Activated CD8-positive, alpha-beta T cell treated with anti-CD3 and anti-CD28 coated beads for 36 hours (primary cell): ENCODE measurements at regions not wholly inside any gene's neighbourhood (a gene's known extent, or its start where the extent isn't known, plus 50 kb on each side); places are given as distances from the start of the nearest gene placed in this dataset.

Source experiments
- ATAC-seq: fragments of 200-7000 bp; cut with Tn5 transposase; one replicate; pipeline ENCODE4 v1.10.0; 2021; ENCODE audit warnings: mild to moderate bottlenecking, moderate library complexity
- CTCF ChIA-PET: fragments of 350-600 bp; sonication (Branson Sonifier 250); formaldehyde crosslinking; loops from one replicate; lab custom pipeline; 2021; ENCODE audit warnings: antibody characterized with exemption; lab: Charles Lee
- POLR2A ChIA-PET: fragments of 350-600 bp; sonication (Branson Sonifier 250); formaldehyde crosslinking; loops from one replicate; lab custom pipeline; 2021; ENCODE audit warnings: antibody characterized with exemption; lab: Charles Lee
- DNase-seq: peaks from one replicate; pipeline ENCODE4 v3.0.0-alpha.2; 2020
- H3K27ac Mint-ChIP-seq: one replicate; pipeline ENCODE4 v1.8.0; 2021; ENCODE audit warnings: mild to moderate bottlenecking, mixed read lengths
- H3K27me3 Mint-ChIP-seq: one replicate; pipeline ENCODE4 v1.8.0; 2021; ENCODE audit warnings: mixed read lengths
- H3K36me3 Mint-ChIP-seq: one replicate; pipeline ENCODE4 v1.8.0; 2021; ENCODE audit warnings: low read depth, mixed read lengths
- H3K4me1 Mint-ChIP-seq: one replicate; pipeline ENCODE4 v1.8.0; 2021; ENCODE audit warnings: low read depth, mixed read lengths
- H3K4me3 Mint-ChIP-seq: one replicate; pipeline ENCODE4 v1.8.0; 2021; ENCODE audit warnings: mild to moderate bottlenecking, moderate library complexity, mixed read lengths
- H3K9me3 Mint-ChIP-seq: one replicate; pipeline ENCODE4 v1.8.0; 2021; ENCODE audit warnings: mixed read lengths
- intact Hi-C: fragments of 100-400 bp; cut with micrococcal nuclease; formaldehyde crosslinking; loops from one replicate; pipeline ENCODE4 v1.10.0; 2022
- TF ChIP-seq, protein P1 (sequence below): fragments of 200-600 bp; IDR thresholded peaks from one replicate; pipeline ENCODE4 v1.8.0; 2022; ENCODE audit warnings: antibody characterized with exemption, mild to moderate bottlenecking

DNA sequence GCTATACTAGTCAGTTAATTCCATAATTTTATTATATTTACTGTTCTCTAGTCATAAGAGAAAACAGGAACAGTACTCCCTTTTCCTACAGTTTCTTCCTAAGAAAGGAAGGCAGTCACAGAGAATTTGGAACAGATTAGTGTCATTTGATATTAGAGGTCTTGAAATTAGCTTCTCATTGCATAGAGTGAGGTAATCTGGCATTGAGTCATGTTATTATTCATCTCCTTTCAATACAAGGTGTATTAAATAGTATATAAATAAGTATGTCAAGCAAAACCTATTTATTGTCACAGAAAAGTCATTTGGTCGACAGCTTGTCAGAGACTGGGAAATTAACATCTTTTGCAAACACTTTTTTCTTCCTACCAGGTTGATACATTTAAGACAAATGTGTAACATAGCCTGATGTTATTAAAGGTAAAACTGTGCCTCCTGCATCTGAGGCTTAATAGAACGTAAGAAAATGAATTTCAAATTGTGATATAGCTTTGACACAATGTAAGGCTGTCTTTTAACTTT, 753.1 kb upstream of the FRG1 start:
- Mint-ChIP-seq H3K27ac (no peak overlapping the region), H3K4me3 (no peak overlapping the region), H3K27me3 (no peaks in the 10 kb centered on the region), H3K36me3 (no peaks in the 10 kb centered on the region), H3K4me1 (no peaks in the 10 kb centered on the region), H3K9me3 (peaks cover 15% of the 10 kb centered on the region)
- DNase-seq (no peak), ATAC-seq (no peak)
- intact Hi-C loops = no loop called here
- POLR2A ChIA-PET = no interaction called here
- CTCF ChIA-PET = no interaction called here
- TF ChIP-seq, protein P1, sequence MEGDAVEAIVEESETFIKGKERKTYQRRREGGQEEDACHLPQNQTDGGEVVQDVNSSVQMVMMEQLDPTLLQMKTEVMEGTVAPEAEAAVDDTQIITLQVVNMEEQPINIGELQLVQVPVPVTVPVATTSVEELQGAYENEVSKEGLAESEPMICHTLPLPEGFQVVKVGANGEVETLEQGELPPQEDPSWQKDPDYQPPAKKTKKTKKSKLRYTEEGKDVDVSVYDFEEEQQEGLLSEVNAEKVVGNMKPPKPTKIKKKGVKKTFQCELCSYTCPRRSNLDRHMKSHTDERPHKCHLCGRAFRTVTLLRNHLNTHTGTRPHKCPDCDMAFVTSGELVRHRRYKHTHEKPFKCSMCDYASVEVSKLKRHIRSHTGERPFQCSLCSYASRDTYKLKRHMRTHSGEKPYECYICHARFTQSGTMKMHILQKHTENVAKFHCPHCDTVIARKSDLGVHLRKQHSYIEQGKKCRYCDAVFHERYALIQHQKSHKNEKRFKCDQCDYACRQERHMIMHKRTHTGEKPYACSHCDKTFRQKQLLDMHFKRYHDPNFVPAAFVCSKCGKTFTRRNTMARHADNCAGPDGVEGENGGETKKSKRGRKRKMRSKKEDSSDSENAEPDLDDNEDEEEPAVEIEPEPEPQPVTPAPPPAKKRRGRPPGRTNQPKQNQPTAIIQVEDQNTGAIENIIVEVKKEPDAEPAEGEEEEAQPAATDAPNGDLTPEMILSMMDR = no peak

DNA sequence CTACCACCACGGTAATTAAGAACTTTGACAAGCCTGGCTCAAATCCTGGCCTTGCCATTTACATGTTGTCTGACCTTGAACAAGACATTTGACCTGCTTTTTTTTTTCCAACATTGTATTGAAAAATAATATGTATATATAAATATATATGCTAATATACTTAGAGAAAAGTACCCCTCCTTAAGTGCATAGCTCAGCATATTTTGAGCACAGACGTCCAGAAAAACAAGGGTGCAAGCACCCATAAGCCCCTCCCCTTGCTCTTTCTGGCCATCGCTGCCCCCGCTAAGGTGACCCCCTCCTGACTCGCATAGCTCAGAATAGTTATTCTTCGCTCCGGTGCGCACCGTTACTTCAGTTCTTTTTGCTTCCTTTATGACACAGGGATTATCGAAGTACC, 742.0 kb upstream of the FRG1 start:
- ChIA-PET POLR2A (no interaction called here), CTCF (no interaction called here)
- H3K4me1 Mint-ChIP-seq = peaks cover 4% of the 10 kb centered on the region
- H3K36me3 Mint-ChIP-seq = no peaks in the 10 kb centered on the region
- H3K4me3 Mint-ChIP-seq = no peak overlapping the region
- ATAC-seq (no peak), DNase-seq (no peak)
- TF ChIP-seq, protein P1 = no peak
- intact Hi-C loops = no loop called here
- no peak overlapping the region for H3K27ac Mint-ChIP-seq
- H3K9me3 Mint-ChIP-seq = peaks cover 5% of the 10 kb centered on the region
- no peaks in the 10 kb centered on the region for H3K27me3 Mint-ChIP-seq

DNA sequence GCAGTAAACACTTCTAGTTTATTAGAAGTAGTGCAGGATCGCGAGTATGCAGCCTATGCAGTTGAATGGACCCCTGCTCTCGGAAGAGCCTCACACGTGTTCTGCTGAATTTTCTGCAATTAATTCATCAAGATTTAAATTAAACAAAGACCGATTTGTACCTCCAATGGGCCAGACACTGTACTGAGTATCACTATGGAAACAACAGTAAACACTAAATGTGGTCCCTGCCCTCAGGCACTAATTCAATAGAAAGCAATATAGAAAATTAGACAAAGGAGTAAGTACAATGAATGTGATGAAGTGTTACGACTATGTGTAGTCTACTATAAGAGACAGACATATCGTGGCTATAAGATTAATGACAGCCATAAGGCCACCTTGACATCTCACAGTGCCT, 740.3 kb upstream of the FRG1 start:
- Mint-ChIP-seq H3K9me3 (peaks cover 5% of the 10 kb centered on the region), H3K4me3 (no peak overlapping the region), H3K27me3 (no peaks in the 10 kb centered on the region), H3K4me1 (peaks cover 4% of the 10 kb centered on the region), H3K36me3 (no peaks in the 10 kb centered on the region), H3K27ac (no peak overlapping the region)
- ChIA-PET CTCF (no interaction called here), POLR2A (no interaction called here)
- TF ChIP-seq, protein P1 = no peak
- DNase-seq (no peak), ATAC-seq (no peak)
- intact Hi-C loops = loop anchor here (5.0 kb wide), 1 partner anchor 1593 kb away; no protein-coding TSS in a partner anchor

DNA sequence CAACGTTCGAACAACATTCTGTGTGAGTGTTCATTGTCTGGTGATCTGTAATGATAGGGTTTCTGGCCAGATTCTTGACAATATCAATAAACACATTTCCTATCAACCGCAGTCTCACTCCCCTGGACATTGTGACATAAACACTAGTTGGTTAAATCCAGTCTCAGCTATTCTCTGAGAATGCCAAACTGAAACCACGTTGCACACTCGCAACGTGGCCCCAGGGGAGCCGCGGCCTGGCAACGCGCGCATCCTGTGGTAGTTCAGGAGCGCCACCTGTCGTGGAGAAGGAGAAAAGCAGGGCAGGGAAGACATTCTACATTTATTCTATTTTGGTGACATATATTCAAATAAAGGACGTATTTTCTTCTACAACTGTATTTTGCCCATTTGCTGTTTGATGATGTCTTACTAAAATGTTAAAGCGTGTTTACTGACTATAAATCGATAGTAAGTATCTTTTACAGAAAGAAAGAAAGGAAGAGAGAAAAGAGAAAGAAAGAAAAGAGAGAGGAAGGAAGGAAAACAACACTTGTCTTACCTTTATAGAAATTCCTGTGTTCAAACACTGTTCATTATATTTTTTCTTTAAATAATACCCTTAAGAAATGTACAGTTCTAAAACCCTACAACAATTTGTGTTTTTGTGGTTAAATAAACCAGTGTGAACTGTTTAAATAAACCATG, 738.3 kb upstream of the FRG1 start:
- intact Hi-C loops = loop anchor here (5.0 kb wide), 1 partner anchor 1595 kb away; no protein-coding TSS in a partner anchor
- H3K4me1 Mint-ChIP-seq = peaks cover 4% of the 10 kb centered on the region
- CTCF ChIA-PET = interaction anchor here (0.8 kb wide), 2 partner anchors 12 to 22 kb away, joined by 3 to 5 read pairs; no protein-coding TSS in a partner anchor

DNA sequence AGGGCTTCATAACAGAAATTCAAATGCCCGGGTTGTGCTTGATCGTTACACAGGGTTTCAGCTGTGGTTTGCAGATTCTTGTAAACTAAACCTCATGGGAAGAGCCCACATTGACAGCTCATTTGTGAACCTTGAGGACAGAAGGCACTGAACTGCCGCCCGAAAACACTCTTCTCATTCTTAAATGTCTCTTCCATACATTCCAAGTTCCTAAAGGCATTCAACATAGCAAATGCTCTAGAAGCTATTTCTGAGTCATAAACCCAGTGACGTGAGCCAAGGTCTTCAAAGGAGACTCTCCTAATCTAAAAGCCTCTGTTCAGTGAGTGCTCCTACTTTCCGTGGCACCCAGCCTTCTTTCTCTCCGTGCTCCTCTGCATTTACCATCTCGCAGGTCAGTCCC, 737.8 kb upstream of the FRG1 start:
- DNase-seq (no peak), ATAC-seq (no peak)
- peaks cover 6% of the 10 kb centered on the region for H3K9me3 Mint-ChIP-seq
- TF ChIP-seq, protein P1 = no peak
- ChIA-PET CTCF (no interaction called here), POLR2A (no interaction called here)
- intact Hi-C loops = loop anchor here (5.0 kb wide), 1 partner anchor 1596 kb away; no protein-coding TSS in a partner anchor
- H3K27ac Mint-ChIP-seq = no peak overlapping the region
- H3K4me1 Mint-ChIP-seq = peaks cover 4% of the 10 kb centered on the region
- no peak overlapping the region for H3K4me3 Mint-ChIP-seq
- H3K36me3 Mint-ChIP-seq = no peaks in the 10 kb centered on the region
- no peaks in the 10 kb centered on the region for H3K27me3 Mint-ChIP-seq

More for the DNA sequence above, 738.3 kb upstream of the FRG1 start:
- H3K36me3 Mint-ChIP-seq = no peaks in the 10 kb centered on the region
- no peak overlapping the region for H3K27ac Mint-ChIP-seq
- TF ChIP-seq, protein P1 = peak; percentile 82
- POLR2A ChIA-PET = no interaction called here
- no peaks in the 10 kb centered on the region for H3K27me3 Mint-ChIP-seq
- peak; percentile 47 for ATAC-seq
- H3K9me3 Mint-ChIP-seq = peaks cover 5% of the 10 kb centered on the region
- peak; percentile 38 for DNase-seq
- H3K4me3 Mint-ChIP-seq = no peak overlapping the region
